ENCODE measurements at regions not wholly inside any gene's neighbourhood (a gene's known extent, or its start where the extent isn't known, plus 50 kb on each side); places are given as distances from the start of the nearest gene placed in this dataset.

- Histone ChIP-seq H3K79me2 (ENCODE audit: insufficient read depth, low read length) (no peaks in the 10 kb centered on the region), H2AFZ (ENCODE audit: insufficient read depth, low read depth, low read length, poor library complexity, severe bottlenecking) (no peak overlapping the region), H4K20me1 (ENCODE audit: insufficient read depth, low read length) (no peaks in the 10 kb centered on the region), H3K9me3 (replicated peaks in 1 of 2; ENCODE audit: control insufficient read depth in 1 of 2, insufficient read depth in 1 of 2, low read length in 2 of 2) (no peaks in the 10 kb centered on the region), H3K4me1 (ENCODE audit: control insufficient read depth in 1 of 2, insufficient read depth in 2 of 2, low read length in 2 of 2) (peaks cover 11 to 12% of the 10 kb centered on the region in 2 donors), H3K9ac (ENCODE audit: insufficient read depth, low read length, poor library complexity, severe bottlenecking) (no peak overlapping the region), H3K36me3 (replicated peaks in 1 of 2; ENCODE audit: control insufficient read depth in 1 of 2, insufficient read depth in 2 of 2, low read length in 2 of 2) (no peaks in the 10 kb centered on the region), H3K27me3 (ENCODE audit: control insufficient read depth in 2 of 2, insufficient read depth in 2 of 2, low read length in 2 of 2) (no peaks in the 10 kb centered on the region), H3K27ac (ENCODE audit: low read depth in 1 of 2, low read length in 2 of 2) (no peak overlapping the region), H3K4me2 (replicated peaks; ENCODE audit: extremely low read depth, low read length, poor library complexity, severe bottlenecking) (no peak overlapping the region), H3K4me3 (replicated peaks in 1 of 3; ENCODE audit: low read depth in 2 of 3, low read length in 3 of 3) (no peak overlapping the region)
- no peak for DNase-seq
- H3K4me1 Mint-ChIP-seq: peaks cover 14% of the 10 kb centered on the region
- no peak for TF ChIP-seq CTCF (IDR thresholded peaks at IDR 0.05)
- peaks cover 1 to 5% (median 3%) of the 10 kb centered on the region in 3 donors for H3K27me3 Mint-ChIP-seq (ENCODE audit: low read depth in 3 of 3)
- H3K4me3 Mint-ChIP-seq: no peak overlapping the region
- intact Hi-C loops (cut with micrococcal nuclease): no loop called here
- peaks cover 0 to 12% (median 2%) of the 10 kb centered on the region in 7 donors for H3K9me3 Mint-ChIP-seq
- no peak overlapping the region for H3K27ac Mint-ChIP-seq
- 97% methylated on average over 5 of the region's 5 CpGs for WGBS (ENCODE audit: insufficient coverage)
- no peaks in the 10 kb centered on the region for H3K36me3 Mint-ChIP-seq
Measured at GRCh38 chr15:88727439-88727838, 75.8 kb upstream of the ACAN start.

GRCh38 chr15:88729581-88729980 is 73.7 kb upstream of the ACAN start:
- no peaks in the 10 kb centered on the region for H3K27me3 ChIP-seq (ENCODE audit: control insufficient read depth in 2 of 2, insufficient read depth in 2 of 2, low read length in 2 of 2)
- Mint-ChIP-seq H3K9me3 (peaks cover 0 to 11% (median 0%) of the 10 kb centered on the region in 7 donors), H3K27ac (no peak overlapping the region), H3K27me3 (ENCODE audit: low read depth in 3 of 3) (peaks cover 1 to 5% (median 4%) of the 10 kb centered on the region in 3 donors), H3K4me3 (no peak overlapping the region), H3K36me3 (no peaks in the 10 kb centered on the region), H3K4me1 (peaks cover 12% of the 10 kb centered on the region)
- no peak for DNase-seq
- no peak overlapping the region for H3K27ac ChIP-seq (ENCODE audit: low read depth in 1 of 2, low read length in 2 of 2)
- peaks cover 11 to 12% of the 10 kb centered on the region in 2 donors for H3K4me1 ChIP-seq (ENCODE audit: control insufficient read depth in 1 of 2, insufficient read depth in 2 of 2, low read length in 2 of 2)
- no peaks in the 10 kb centered on the region for H3K79me2 ChIP-seq (ENCODE audit: insufficient read depth, low read length)
- 95% methylated on average over 2 of the region's 2 CpGs for WGBS (ENCODE audit: insufficient coverage)
- H3K36me3 ChIP-seq (replicated peaks in 1 of 2; ENCODE audit: control insufficient read depth in 1 of 2, insufficient read depth in 2 of 2, low read length in 2 of 2): no peaks in the 10 kb centered on the region
- H3K4me3 ChIP-seq (replicated peaks in 1 of 3; ENCODE audit: low read depth in 2 of 3, low read length in 3 of 3): no peak overlapping the region
- no peak overlapping the region for H3K9ac ChIP-seq (ENCODE audit: insufficient read depth, low read length, poor library complexity, severe bottlenecking)
- TF ChIP-seq CTCF (IDR thresholded peaks at IDR 0.05): no peak
- no peak overlapping the region for H3K4me2 ChIP-seq (replicated peaks; ENCODE audit: extremely low read depth, low read length, poor library complexity, severe bottlenecking)
- no peaks in the 10 kb centered on the region for H3K9me3 ChIP-seq (replicated peaks in 1 of 2; ENCODE audit: control insufficient read depth in 1 of 2, insufficient read depth in 1 of 2, low read length in 2 of 2)
- H4K20me1 ChIP-seq (ENCODE audit: insufficient read depth, low read length): no peaks in the 10 kb centered on the region
- H2AFZ ChIP-seq (ENCODE audit: insufficient read depth, low read depth, low read length, poor library complexity, severe bottlenecking): no peak overlapping the region
- intact Hi-C loops (cut with micrococcal nuclease): no loop called here
